HG02642 (cell line): ENCODE measurements at regions not wholly inside any gene's neighbourhood (a gene's known extent, or its start where the extent isn't known, plus 50 kb on each side); places are given as distances from the start of the nearest gene placed in this dataset.

Experiments used
- ATAC-seq: cut with Tn5 transposase; IDR thresholded peaks from one replicate; pipeline ENCODE4 v1.9.1; 2021; ENCODE audit warnings: mild to moderate bottlenecking; ENCODE audit not compliant: unreplicated experiment, poor library complexity

DNA sequence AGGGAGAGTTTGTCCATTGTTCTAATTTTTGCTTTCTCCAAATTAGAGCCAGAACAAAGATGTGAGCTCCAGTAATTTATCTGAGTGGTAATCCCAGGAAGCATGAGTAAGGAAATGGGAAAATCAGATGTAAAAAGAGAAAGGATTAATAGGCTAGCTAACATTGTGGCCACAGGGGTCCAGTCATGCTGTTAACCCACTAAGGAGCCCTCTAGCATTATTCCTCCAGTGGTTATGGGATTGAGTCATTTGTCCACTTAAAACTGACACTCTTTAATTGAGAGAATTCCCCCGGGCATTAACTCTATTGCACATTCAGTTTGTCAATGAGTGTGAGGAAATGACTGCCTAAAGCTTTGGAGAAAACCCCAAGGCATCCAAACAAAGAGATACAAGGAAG, 700.3 kb upstream of the TYRP1 start:
- no peak for ATAC-seq

- no peak for ATAC-seq
Observed at GRCh38 chr9:12014488-12014887, 678.7 kb upstream of the TYRP1 start.

DNA sequence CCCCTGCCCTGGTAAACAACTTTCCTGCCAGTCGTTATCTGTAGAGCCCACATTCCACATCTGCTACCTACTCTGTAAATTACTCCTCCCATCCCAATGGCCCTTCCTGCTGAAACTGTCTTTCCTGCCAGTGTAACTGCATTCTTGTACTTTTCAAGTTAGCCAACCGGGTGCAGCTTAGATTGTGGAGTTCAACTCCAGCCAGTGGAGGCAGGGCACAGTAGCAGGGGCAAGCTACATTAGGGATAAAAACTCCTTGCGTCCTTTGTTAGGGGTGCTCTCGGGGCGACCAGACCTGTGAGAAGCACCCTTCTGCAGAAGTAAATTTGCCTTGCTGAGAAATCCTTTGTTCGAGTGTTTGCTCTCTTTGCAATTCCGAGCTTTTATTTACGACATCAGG, 639.0 kb upstream of the TYRP1 start:
- ATAC-seq: no peak

DNA sequence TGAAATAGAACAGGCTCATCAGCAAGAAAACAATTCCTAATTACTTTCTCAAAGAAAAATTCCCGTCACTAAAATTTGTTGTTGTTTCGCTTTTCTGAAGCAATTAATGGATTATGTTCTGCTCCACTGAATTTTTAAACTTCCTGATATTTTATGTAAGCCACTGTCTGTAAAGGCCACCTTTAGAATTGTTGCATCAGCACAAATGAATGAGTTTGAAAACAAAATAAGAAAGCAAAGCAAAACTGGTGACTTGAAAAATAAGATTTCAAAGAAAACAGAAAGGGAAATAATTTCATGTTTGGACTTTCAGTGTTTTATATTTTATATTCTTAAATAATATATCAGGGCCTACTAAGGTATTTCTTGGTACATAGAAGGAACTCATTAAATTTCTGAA, 636.3 kb upstream of the TYRP1 start:
- no peak for ATAC-seq

GRCh38 chr9:12060067-12060466, 633.1 kb upstream of the TYRP1 start:
- ATAC-seq: no peak

- no peak for ATAC-seq
Observed at GRCh38 chr9:12060811-12061210, 632.4 kb upstream of the TYRP1 start.

DNA sequence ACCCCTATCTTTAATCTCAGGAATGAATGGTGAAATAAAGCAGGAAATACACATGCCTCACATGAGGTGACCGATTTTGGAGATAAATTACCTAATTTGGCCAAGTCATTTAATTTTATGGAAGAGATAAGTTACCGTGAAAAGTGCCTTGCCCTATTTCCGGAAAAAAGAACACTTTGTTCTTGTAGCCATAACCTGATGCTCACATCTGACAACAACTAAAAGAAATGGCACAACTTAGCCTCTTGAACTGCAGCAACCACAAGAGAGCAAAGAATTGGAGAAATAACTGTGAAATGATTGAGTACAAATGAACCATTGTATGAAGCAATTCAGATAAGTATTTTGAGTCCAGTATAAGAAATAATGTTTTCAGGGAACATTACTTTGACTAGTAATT, 628.1 kb upstream of the TYRP1 start:
- ATAC-seq: no peak

DNA sequence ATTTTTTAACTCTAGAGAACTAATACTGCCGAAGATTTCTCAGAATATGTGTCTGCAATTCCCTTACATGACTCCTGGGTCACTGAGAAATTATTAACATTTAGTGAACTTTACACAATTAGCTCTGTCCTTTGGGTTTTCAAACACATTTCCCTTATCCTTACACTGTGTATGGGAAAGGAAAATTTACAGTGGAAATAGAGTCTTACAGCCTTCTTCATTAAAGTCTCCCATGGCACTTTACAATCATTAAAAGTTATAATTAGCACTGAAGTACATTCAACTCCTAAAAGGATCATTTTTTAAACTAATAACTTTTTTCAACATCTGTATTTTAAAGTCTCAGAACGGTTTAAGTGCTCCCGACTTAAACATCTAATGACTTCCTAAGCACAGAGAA, 627.5 kb upstream of the TYRP1 start:
- no peak for ATAC-seq

DNA sequence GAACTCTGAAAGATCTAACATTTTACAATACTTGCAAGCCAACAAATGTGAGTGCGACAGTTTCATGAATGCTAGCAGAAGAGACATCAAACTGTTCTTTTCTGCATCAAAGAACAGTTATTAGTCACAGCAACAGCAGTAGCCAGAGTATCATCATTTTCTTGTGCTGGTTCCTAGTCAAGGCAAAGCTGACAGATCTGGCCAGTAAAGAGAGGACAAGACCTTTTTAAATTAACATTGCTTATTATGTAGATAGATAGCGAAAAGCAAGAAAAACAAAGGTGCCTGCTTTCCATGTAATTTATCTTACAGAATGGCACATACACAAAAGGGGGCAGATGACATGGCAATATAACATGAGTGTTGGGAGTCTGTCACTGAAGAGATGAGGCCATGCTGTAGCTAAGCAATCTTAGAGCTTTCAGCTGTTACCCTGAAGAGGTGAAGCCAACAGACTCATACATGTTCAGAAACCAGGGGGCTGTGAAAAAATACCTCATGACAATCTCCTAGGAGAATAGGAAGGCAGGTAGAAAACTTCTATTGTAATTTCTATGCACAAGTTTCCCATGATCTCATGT, 626.6 kb upstream of the TYRP1 start:
- no peak for ATAC-seq

DNA sequence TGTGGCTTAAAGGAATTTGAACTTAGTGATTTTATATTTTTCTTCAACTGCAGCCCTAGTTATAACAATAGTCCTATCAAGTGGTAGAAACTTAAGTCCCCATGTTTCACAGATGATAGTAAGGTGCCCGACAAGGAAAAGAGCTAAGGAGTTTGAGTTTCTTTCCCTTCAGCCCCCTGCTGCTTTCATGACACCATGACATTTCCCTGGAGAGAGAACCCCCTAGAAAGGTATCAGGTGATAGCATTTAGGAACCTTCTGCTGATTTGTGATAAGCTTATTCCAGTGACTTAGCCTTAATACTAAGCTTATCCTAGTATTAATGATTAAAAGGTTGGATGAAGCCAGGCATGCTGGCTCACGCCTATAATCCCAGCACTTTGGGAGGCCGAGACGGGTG, 623.8 kb upstream of the TYRP1 start:
- no peak for ATAC-seq

GRCh38 chr9:12085399-12085798, 607.8 kb upstream of the TYRP1 start:
- no peak for ATAC-seq

DNA sequence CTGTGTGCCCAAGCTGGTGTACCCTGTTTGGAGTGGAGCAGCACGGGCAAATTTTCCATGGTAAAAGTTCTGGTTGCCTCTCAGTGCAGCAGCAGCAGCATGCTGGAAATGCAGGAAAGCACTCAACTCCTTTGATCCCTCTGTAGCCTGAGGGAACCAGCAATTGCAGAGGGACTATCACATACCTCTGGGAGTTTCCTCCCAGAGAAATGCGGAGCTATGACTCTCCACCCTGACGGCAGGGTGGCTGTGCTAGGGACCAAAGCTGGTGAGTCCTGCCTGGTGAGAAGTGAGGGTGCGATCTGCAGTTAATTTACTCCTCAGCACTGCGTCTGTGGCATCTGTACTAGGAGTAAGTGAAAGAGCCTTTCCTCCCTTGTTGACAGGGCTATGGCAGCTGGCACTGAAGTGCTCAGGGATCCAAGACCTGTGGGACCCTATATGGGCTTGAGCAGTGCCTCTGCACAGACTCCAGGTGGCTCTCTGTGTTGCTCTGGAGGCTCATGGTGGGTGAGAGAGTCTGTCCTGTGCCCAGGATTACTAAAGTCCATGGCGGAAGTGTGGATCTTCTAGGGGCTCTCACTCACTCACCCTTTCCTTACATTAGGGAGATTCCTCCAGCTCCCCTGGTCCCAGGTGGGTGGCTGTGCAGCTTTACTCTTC, 601.2 kb upstream of the TYRP1 start:
- ATAC-seq: no peak

- no peak for ATAC-seq
Observed at GRCh38 chr9:12094046-12094445, 599.1 kb upstream of the TYRP1 start.

GRCh38 chr9:12095931-12096330, 597.3 kb upstream of the TYRP1 start:
- no peak for ATAC-seq

GRCh38 chr9:12133416-12133815, 559.8 kb upstream of the TYRP1 start:
- ATAC-seq: no peak

DNA sequence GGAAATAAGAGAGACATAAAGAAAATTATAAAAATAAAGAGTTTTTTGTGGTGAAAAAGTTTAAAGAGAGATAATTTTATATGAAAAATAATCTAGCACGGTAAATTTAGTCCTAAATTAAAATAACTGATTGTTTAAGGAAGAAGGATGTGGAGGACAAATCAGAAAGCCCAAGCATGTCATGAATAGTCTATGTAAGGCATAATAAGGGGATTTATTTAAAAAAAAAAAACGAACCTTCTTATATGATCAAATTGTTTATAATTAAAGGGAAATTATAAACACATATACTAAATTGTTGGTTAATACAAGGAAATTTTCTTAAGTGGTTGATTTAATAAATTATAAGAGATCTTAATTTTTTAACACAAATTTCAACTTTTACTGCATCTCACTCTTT, 551.8 kb upstream of the TYRP1 start:
- no peak for ATAC-seq

DNA sequence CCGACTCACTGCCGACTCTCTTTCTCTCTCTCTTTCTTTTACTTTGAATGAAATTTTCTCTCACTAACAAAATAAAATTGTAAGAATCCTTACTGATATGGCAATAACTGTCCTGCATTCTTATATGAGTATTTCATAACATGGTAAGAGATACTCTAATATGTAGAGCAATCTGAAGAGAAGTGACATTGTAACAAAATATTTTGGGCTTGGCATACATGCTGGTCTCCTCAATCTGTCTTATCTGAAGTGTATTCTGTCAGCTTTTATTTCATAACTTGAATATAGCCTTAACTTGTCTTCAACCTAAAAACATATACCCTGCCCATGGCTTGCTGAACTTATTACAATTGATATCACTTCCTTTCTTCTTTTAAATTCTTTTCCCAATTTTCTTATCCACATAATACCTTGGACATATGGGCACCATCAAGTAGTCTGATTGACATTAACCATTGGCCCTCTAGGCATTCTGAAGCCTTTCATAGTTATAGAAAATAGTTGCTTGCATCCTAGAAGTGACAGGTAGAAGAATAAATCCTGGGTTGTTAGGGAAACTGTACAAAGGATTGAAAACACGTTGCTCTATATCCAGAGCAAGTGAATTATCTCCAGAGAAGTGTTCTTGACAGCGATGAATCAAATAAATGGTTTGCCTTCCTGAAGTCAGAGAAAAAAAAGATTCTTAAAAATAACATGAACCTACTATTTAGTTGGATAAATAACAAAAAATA, 537.6 kb upstream of the TYRP1 start:
- no peak for ATAC-seq

- no peak for ATAC-seq
Observed at GRCh38 chr9:12162181-12162815, 530.9 kb upstream of the TYRP1 start.

- ATAC-seq: no peak
Observed at GRCh38 chr9:12163723-12164458, 529.3 kb upstream of the TYRP1 start.

DNA sequence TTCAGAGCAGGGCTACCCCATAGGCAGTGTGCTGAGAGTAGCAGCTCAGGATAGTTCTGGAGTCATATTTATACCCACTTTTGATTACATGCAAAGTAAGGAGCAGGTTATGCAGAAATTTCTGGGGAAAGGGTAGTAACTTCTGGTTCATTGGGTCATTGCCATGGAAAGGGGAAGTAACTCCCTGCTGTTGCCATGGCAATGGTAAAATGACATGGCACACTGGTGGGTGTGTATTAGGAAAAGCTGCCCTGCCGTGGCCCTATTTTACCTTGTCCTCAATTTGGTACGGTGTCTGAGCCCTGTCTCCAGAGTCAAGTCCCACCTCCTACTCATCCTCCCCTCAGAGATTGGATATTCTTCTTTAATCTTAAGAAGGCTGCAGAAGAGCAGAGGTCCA, 526.7 kb upstream of the TYRP1 start:
- no peak for ATAC-seq

- ATAC-seq: no peak
Observed at GRCh38 chr9:12170456-12170855, 522.7 kb upstream of the TYRP1 start.
